ENCODE measurements at regions not wholly inside any gene's neighbourhood (a gene's known extent, or its start where the extent isn't known, plus 50 kb on each side); places are given as distances from the start of the nearest gene placed in this dataset.

GRCh38 chr22:44366372-44367300 is 53.9 kb upstream of the SHISAL1 start:
- no peak for DNase-seq

GRCh38 chr22:44365832-44366231 is 53.1 kb upstream of the SHISAL1 start:
- DNase-seq = no peak

GRCh38 chr22:44365191-44365590 is 52.4 kb upstream of the SHISAL1 start:
- DNase-seq = no peak

- DNase-seq = no peak
Observed at GRCh38 chr22:44364751-44365130, 52.0 kb upstream of the SHISAL1 start.

- no peak for DNase-seq
Observed at GRCh38 chr22:44363980-44364750, 51.4 kb upstream of the SHISAL1 start.

GRCh38 chr22:44363013-44363979 is 50.5 kb upstream of the SHISAL1 start:
- no peak for DNase-seq

- DNase-seq = no peak
Observed at GRCh38 chr22:44362249-44363012, 49.7 kb upstream of the SHISAL1 start.
